ENCODE measurements at regions not wholly inside any gene's neighbourhood (a gene's known extent, or its start where the extent isn't known, plus 50 kb on each side); places are given as distances from the start of the nearest gene placed in this dataset.
"Not testable (repeated sequence)": the region's sequence is repeated elsewhere in the genome, so short reads cannot be mapped to it uniquely, and the experiment has no call there.

- not testable (repeated sequence) for TF ChIP-seq CTCF (IDR thresholded peaks at IDR 0.05)
- TF ChIP-seq EZH2 (IDR thresholded peaks at IDR 0.05): peak; percentile 95
- TF ChIP-seq EZH2phosphoT487 (IDR thresholded peaks at IDR 0.05): peak; percentile 80
Observed at GRCh38 chr9:62830829-62831459, 1641.1 kb downstream of the SPATA31A7 start.

Data from neural progenitor cell (in vitro differentiated cells).